DOHH2 (cell line): ENCODE measurements at regions not wholly inside any gene's neighbourhood (a gene's known extent, or its start where the extent isn't known, plus 50 kb on each side); places are given as distances from the start of the nearest gene placed in this dataset.

Source experiments
- EZH2phosphoT487 ChIP-seq: fragments of 200-600 bp; sonication (generic); IDR thresholded peaks from 2 replicates; pipeline ENCODE4 v1.6.1; 2017; ENCODE audit warnings: borderline replicate concordance, mild to moderate bottlenecking, antibody characterized with exemption, low read length, moderate library complexity, mixed read lengths
- TF ChIP-seq, protein P1 (sequence below): fragments of 200-600 bp; sonication (generic); IDR thresholded peaks from one replicate; pipeline ENCODE4 v1.5.1; 2014; ENCODE audit warnings: antibody characterized with exemption, mild to moderate bottlenecking, low read depth, low read length; ENCODE audit not compliant: poor library complexity, severe bottlenecking

DNA sequence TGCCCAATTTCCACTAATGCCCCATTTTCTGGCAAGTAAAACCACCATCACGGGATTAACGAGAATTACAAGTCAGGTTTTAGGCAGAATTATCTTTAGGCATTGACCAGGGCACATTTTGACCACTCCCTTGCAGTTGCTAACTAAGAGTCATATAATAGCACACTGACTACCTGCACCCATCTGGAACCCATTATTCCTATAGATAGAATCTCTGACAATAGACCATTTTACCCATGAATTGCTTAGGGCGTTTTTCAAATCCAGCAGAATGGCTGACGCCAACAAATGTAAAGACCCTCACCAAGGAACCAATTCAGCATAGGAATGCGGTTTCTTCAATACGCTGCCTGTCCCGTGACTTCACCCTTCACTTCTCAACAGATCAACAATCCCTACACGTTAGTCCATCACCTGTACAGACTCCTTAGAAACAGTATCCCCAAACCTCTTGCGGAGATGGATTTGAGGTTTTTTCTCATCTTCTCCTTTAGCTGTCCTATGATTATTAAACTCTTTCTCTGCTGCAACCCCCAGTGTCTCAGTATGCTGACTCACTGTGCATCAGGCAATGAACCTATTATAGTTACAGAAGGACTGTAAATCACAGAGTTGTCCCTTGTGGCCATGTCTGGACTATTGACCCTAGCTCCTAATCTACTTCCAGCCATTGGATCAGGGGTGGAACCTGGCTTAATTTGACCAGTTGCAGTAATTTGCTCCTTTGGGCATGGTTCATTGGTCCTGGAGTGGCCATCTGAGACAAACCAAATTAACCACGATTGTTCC lies 177.3 kb upstream of the PLXNC1 start:
- TF ChIP-seq, protein P1, sequence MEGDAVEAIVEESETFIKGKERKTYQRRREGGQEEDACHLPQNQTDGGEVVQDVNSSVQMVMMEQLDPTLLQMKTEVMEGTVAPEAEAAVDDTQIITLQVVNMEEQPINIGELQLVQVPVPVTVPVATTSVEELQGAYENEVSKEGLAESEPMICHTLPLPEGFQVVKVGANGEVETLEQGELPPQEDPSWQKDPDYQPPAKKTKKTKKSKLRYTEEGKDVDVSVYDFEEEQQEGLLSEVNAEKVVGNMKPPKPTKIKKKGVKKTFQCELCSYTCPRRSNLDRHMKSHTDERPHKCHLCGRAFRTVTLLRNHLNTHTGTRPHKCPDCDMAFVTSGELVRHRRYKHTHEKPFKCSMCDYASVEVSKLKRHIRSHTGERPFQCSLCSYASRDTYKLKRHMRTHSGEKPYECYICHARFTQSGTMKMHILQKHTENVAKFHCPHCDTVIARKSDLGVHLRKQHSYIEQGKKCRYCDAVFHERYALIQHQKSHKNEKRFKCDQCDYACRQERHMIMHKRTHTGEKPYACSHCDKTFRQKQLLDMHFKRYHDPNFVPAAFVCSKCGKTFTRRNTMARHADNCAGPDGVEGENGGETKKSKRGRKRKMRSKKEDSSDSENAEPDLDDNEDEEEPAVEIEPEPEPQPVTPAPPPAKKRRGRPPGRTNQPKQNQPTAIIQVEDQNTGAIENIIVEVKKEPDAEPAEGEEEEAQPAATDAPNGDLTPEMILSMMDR = no peak
- no peak for TF ChIP-seq EZH2phosphoT487
